Activated naive CD8-positive, alpha-beta T cell treated with anti-CD3 and anti-CD28 coated beads, Interleukin-2, amount 10 ng/mL, durations not matched to agents 7 days and 5 days (primary cell): ENCODE measurements at regions not wholly inside any gene's neighbourhood (a gene's known extent, or its start where the extent isn't known, plus 50 kb on each side); places are given as distances from the start of the nearest gene placed in this dataset.

Source experiments
- ATAC-seq: fragments of 150-1000 bp; cut with Tn5 transposase; one replicate; pipeline ENCODE4 v1.10.0; 2021; ENCODE audit warnings: low read depth, moderate library complexity
- POLR2A ChIA-PET: fragments of 350-600 bp; sonication (Branson Sonifier 250); formaldehyde crosslinking; loops from one replicate; lab custom pipeline; 2021; ENCODE audit warnings: antibody characterized with exemption; lab: Charles Lee
- DNase-seq: peaks from one replicate; pipeline ENCODE4 v3.0.0; 2021
- H3K27ac Mint-ChIP-seq: one replicate; pipeline ENCODE4 v1.8.0; 2022; ENCODE audit warnings: mild to moderate bottlenecking, mixed read lengths
- H3K27me3 Mint-ChIP-seq: one replicate; pipeline ENCODE4 v1.8.0; 2022; ENCODE audit warnings: mild to moderate bottlenecking, moderate library complexity, mixed read lengths
- H3K36me3 Mint-ChIP-seq: one replicate; pipeline ENCODE4 v1.8.0; 2021; ENCODE audit warnings: mild to moderate bottlenecking, mixed read lengths
- H3K4me1 Mint-ChIP-seq: one replicate; pipeline ENCODE4 v1.8.0; 2021; ENCODE audit warnings: mixed read lengths
- H3K4me3 Mint-ChIP-seq: one replicate; pipeline ENCODE4 v1.8.0; 2022; ENCODE audit warnings: mild to moderate bottlenecking, moderate library complexity, mixed read lengths
- H3K9me3 Mint-ChIP-seq: one replicate; pipeline ENCODE4 v1.8.0; 2021; ENCODE audit warnings: mixed read lengths

DNA sequence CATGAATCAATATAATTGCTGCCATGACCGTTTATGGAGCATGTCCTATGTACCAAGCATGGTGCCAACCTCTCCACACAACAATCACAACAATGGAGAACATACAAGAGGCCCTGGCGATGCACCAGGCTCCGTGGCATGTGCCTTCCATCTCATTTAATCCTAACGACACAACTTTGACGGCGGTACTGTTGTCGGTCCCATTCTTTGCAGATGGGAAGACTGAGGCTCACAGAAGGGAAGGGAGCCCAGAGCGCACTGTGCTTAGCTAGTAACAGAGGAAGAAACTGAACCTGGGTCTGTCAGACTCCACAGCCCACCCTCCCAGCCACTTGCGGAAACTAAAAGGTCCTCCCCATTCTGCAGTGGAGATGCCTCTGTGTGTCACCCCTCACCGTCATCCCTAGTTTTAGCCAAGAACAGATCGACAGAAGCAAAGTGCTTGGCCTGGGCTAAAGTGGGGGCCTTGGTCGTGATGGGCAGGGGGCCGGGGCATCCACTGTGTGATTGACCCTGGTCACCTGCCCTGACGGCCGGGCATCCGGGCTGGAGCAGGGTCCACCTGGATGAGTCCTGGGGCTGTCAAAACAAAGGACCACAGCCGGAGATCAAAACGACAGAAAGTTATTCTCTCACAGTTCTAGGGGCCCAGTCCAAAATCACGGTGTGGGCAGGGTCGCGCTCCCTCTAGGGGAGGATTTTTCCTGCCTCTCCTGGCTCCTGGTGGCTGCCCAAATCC lies 183.9 kb downstream of the C16orf95 start:
- ATAC-seq (no peak), DNase-seq (no peak)
- H3K4me3 Mint-ChIP-seq: no peak overlapping the region
- peaks cover 2% of the 10 kb centered on the region for H3K27me3 Mint-ChIP-seq
- peaks cover 2% of the 10 kb centered on the region for H3K9me3 Mint-ChIP-seq
- H3K36me3 Mint-ChIP-seq: no peaks in the 10 kb centered on the region
- POLR2A ChIA-PET: no interaction called here
- no peaks in the 10 kb centered on the region for H3K4me1 Mint-ChIP-seq
- H3K27ac Mint-ChIP-seq: no peak overlapping the region

DNA sequence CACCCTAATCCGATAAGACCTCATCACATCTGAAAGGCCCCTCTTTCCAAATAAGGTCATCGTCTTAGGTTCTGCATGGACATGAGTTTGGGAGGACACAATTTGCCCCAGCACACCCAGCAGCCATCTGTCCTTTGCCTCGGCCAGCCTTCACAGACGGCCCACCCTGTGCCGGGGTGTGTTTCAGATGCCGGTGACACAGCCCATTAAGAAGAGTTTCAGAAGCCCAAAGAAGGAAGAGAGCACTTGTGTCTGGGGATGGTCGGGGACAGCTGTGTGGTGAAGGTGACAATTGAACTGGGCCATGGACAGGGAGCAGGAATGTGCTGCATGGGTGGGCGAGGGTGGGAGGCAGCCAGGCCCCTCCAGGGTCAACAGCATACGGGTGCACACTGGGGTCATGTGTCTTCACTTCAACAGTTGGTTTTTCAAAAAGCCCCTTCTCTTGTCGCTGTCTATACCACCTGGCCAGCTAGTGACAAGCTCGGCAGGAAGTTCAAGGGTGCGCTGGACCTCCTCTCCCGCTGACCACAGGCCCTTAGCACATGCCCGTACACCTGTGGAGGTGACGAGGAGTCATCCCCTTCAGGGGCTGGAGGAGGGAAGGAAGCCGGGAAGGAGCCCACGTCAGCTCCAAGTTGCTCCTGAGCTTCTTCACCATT lies 183.1 kb downstream of the C16orf95 start:
- POLR2A ChIA-PET: no interaction called here
- Mint-ChIP-seq H3K27me3 (peaks cover under 1% of the 10 kb centered on the region), H3K36me3 (no peaks in the 10 kb centered on the region), H3K4me3 (no peak overlapping the region), H3K9me3 (peaks cover 1% of the 10 kb centered on the region), H3K27ac (no peak overlapping the region), H3K4me1 (no peaks in the 10 kb centered on the region)
- DNase-seq (no peak), ATAC-seq (no peak)

DNA sequence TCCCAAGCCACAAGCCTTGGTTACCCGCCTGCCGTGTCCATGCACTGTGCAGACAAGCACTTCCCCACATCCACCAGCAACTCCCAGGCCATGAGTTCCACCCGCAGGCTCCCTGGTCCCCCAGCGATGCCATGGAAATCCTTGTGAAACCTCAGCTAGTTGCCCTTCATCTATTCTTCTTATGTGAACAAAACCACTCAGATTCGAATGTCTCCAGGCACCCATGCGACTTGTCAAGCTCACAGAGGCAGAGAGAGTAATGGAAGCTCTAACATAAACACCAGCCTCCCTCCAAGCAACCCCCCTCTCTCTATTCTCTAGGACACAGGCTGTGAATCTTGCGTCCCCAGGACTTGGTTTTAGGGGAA lies 182.6 kb downstream of the C16orf95 start:
- H3K36me3 Mint-ChIP-seq: no peaks in the 10 kb centered on the region
- no peaks in the 10 kb centered on the region for H3K4me1 Mint-ChIP-seq
- no peaks in the 10 kb centered on the region for H3K9me3 Mint-ChIP-seq
- no peaks in the 10 kb centered on the region for H3K27me3 Mint-ChIP-seq
- ATAC-seq (no peak), DNase-seq (no peak)
- H3K4me3 Mint-ChIP-seq: no peak overlapping the region
- POLR2A ChIA-PET: no interaction called here
- no peak overlapping the region for H3K27ac Mint-ChIP-seq

- Mint-ChIP-seq H3K4me3 (no peak overlapping the region), H3K27me3 (no peaks in the 10 kb centered on the region), H3K9me3 (no peaks in the 10 kb centered on the region), H3K4me1 (no peaks in the 10 kb centered on the region), H3K36me3 (no peaks in the 10 kb centered on the region), H3K27ac (no peak overlapping the region)
- POLR2A ChIA-PET: no interaction called here
- no peak for ATAC-seq
- DNase-seq: no peak
These were observed 181.8 kb downstream of the C16orf95 start for GRCh38 chr16:87135246-87136030.

- Mint-ChIP-seq H3K27me3 (no peaks in the 10 kb centered on the region), H3K4me3 (no peak overlapping the region), H3K27ac (no peak overlapping the region), H3K4me1 (no peaks in the 10 kb centered on the region), H3K36me3 (no peaks in the 10 kb centered on the region), H3K9me3 (no peaks in the 10 kb centered on the region)
- DNase-seq (no peak), ATAC-seq (no peak)
- POLR2A ChIA-PET: no interaction called here
These were observed 178.9 kb downstream of the C16orf95 start for GRCh38 chr16:87138316-87138715.

GRCh38 chr16:87138738-87139267 lies 178.4 kb downstream of the C16orf95 start:
- POLR2A ChIA-PET: no interaction called here
- no peaks in the 10 kb centered on the region for H3K9me3 Mint-ChIP-seq
- H3K4me1 Mint-ChIP-seq: no peaks in the 10 kb centered on the region
- DNase-seq: no peak
- no peaks in the 10 kb centered on the region for H3K27me3 Mint-ChIP-seq
- H3K4me3 Mint-ChIP-seq: no peak overlapping the region
- no peak overlapping the region for H3K27ac Mint-ChIP-seq
- no peaks in the 10 kb centered on the region for H3K36me3 Mint-ChIP-seq
- ATAC-seq: no peak

GRCh38 chr16:87140211-87141200 lies 176.7 kb downstream of the C16orf95 start:
- ATAC-seq (no peak), DNase-seq (no peak)
- H3K9me3 Mint-ChIP-seq: no peaks in the 10 kb centered on the region
- H3K27ac Mint-ChIP-seq: no peak overlapping the region
- POLR2A ChIA-PET: no interaction called here
- H3K27me3 Mint-ChIP-seq: no peaks in the 10 kb centered on the region
- H3K4me1 Mint-ChIP-seq: no peaks in the 10 kb centered on the region
- no peaks in the 10 kb centered on the region for H3K36me3 Mint-ChIP-seq
- H3K4me3 Mint-ChIP-seq: no peak overlapping the region

GRCh38 chr16:87141402-87141801 lies 175.8 kb downstream of the C16orf95 start:
- Mint-ChIP-seq H3K27me3 (no peaks in the 10 kb centered on the region), H3K4me1 (no peaks in the 10 kb centered on the region), H3K27ac (no peak overlapping the region), H3K9me3 (no peaks in the 10 kb centered on the region), H3K36me3 (no peaks in the 10 kb centered on the region), H3K4me3 (no peak overlapping the region)
- DNase-seq: no peak
- POLR2A ChIA-PET: no interaction called here
- ATAC-seq: no peak

DNA sequence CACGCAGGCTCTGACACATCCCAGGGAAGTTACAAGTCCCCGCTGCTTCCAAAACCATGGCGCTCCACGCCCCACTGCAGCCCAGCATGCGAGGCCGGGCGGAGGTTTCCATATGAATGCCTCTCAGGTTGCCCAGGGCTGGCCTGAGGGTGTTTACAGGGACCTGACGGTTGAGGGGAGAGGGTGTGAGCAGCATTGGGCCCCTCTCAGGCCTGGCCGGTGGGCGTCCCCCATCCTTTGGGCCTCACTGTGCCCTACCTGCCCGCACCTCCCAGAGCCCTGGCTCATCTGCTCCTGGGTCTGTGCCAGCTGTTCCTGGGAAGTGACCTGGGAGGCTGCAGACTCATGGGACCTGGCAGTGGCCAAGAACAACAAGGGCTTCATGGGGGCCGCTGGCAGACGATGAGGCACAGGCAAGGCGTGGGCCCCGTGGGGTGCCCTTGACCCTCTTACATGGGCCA lies 173.5 kb downstream of the C16orf95 start:
- POLR2A ChIA-PET: no interaction called here
- no peak for DNase-seq
- Mint-ChIP-seq H3K36me3 (no peaks in the 10 kb centered on the region), H3K9me3 (no peaks in the 10 kb centered on the region), H3K4me3 (no peak overlapping the region), H3K27ac (no peak overlapping the region), H3K4me1 (no peaks in the 10 kb centered on the region), H3K27me3 (no peaks in the 10 kb centered on the region)
- ATAC-seq: no peak

DNA sequence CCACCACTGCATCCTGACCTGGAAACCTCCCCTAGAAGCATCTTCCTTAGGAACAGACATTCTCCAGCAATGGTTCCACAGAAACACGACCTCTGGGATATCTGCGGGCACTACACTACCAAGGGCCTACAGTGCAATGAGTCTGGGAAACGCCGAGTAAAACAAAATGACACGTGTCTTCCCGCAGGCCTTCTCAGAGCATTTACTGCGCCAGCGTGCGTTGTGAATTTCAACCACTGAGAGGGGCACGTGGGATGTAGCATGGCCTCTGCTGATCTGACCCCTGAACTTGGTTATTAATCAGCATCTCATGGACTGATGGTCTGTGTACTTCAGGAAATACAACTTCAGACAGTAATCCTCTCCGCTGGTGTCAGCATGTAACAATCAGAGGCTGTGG lies 173.0 kb downstream of the C16orf95 start:
- no peak overlapping the region for H3K27ac Mint-ChIP-seq
- H3K4me1 Mint-ChIP-seq: no peaks in the 10 kb centered on the region
- POLR2A ChIA-PET: no interaction called here
- no peak overlapping the region for H3K4me3 Mint-ChIP-seq
- no peaks in the 10 kb centered on the region for H3K36me3 Mint-ChIP-seq
- no peaks in the 10 kb centered on the region for H3K9me3 Mint-ChIP-seq
- no peak for DNase-seq
- no peaks in the 10 kb centered on the region for H3K27me3 Mint-ChIP-seq
- no peak for ATAC-seq

GRCh38 chr16:87145181-87146176 lies 171.7 kb downstream of the C16orf95 start:
- DNase-seq: no peak
- Mint-ChIP-seq H3K27me3 (no peaks in the 10 kb centered on the region), H3K9me3 (no peaks in the 10 kb centered on the region), H3K27ac (no peak overlapping the region), H3K36me3 (no peaks in the 10 kb centered on the region), H3K4me1 (no peaks in the 10 kb centered on the region), H3K4me3 (no peak overlapping the region)
- no peak for ATAC-seq
- POLR2A ChIA-PET: no interaction called here

DNA sequence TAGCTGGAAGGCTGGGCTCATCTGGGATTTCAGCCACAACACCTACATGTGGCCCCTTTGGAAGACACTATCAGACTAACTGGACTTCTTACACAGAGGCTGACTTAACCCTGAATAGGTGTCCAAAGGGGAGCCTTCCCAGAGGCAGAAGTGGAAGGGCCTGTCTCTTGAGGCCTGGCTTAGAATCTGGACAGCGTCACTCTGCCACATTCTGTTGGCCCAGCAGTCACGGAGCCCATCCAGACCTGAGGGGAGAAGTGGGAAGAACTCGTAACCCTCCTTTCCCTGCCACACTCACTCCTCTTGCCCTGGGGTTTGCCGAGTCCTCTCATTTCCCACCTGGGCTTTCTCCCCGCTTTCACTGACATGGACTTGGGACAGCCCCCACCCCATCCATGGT lies 170.5 kb downstream of the C16orf95 start:
- no peak for DNase-seq
- no peaks in the 10 kb centered on the region for H3K9me3 Mint-ChIP-seq
- H3K27ac Mint-ChIP-seq: no peak overlapping the region
- no peaks in the 10 kb centered on the region for H3K4me1 Mint-ChIP-seq
- H3K4me3 Mint-ChIP-seq: no peak overlapping the region
- ATAC-seq: no peak
- POLR2A ChIA-PET: no interaction called here
- H3K27me3 Mint-ChIP-seq: no peaks in the 10 kb centered on the region
- H3K36me3 Mint-ChIP-seq: no peaks in the 10 kb centered on the region
